NCI-H2107 treated with DMSO at 0.1 percent for 48 hours (cell line): ENCODE measurements at regions not wholly inside any gene's neighbourhood (a gene's known extent, or its start where the extent isn't known, plus 50 kb on each side); places are given as distances from the start of the nearest gene placed in this dataset.

Experiments used
- DNase-seq: peaks from one replicate; lab custom pipeline; 2025; ENCODE audit not compliant: unreplicated experiment; lab: John Stamatoyannopoulos, UW

DNA sequence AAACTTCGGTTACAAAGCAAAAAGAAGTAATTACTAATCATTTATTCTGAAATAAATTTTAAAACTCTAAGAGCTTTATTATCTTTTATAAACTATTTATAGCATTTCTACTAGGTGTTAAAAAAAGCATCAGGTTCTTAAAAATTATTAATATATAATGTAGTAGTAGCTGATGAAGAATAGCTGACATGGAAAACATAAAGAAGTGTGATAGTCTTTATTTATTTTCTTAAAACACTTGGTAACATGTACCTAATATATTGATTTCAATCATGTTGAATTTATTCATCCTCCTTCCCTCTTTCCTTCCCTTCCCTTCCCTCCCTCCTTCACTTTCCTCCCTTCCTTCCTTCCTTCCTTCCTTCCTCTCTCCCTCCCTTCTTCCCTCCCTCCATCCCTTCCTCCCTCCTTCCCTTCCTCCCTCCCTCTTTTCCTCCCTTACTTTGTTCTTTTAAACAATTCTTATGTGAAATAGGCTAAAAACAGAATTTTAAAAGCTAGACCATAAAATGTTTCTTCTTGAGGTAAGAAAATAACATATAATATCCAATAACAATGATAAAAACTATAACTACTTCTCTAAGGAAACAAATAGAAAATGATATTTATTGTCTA is 913.9 kb upstream of the MAP3K7 start:
- no peak for DNase-seq

DNA sequence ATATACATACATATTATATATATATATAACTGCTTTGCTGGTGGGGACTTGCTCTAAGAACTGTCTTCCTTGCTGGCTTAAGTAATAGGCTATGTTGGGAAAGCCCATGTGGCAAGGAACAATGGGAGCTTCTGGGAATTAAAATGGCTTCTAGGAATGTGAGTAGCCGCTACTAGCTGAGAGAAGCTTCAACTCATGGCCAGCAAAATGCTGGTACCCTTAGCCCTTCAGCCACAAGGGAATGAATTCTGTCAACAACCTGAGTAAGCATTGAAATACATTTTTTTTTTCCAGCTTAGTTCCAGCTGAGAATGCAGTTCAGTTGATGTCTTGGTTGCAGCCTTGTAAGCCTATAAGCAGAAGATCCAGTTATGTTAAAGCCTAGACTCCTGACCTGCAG is 911.7 kb upstream of the MAP3K7 start:
- DNase-seq, result no peak

DNA sequence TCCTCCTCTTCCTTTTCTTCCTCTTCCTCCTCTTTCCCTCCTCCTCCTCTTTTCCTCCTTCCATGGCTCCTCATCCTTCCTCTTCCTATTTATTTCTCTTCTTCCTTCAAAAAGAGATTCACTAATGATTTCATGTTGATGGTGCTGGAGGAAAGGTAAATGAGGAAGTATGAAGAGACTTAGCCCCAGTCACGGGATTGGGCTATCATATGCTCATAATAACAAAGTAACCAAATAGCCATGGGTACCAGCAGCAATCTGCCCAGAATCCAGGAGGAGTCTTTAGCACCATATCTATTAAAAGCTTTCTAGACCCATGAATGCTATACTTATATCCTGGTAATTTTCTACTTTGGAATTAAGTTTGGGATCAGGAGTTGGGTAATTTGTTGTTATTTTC is 910.9 kb upstream of the MAP3K7 start:
- no peak for DNase-seq

DNA sequence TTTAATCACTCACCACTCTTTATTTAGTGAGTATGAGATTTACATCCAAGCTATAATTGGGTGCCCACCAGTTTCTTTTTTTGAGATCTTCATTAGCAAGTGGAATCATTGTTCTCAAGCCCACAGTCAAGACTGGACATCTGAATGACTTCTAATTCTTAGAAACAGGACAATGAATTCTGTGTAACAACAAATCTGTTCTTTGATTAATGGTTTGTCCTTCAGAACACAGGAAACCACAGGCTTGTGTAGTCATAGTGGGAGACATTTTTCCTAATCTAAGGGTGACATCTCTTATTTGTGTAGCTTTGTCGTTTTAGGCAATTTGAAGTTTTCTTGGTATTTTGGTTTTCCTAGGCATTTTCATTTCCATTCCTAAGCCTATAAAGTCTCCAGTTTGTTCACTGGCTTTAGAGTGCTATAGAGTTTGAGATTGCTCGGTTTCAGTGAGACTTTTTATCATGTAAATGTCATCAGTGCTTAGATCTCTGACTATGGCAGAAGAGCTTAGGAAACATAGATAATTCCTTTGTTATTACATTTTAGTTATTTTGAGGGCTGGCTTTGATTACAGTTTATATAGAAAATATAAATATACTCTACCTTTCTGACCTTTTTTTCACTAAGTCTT is 903.9 kb upstream of the MAP3K7 start:
- no peak for DNase-seq

DNA sequence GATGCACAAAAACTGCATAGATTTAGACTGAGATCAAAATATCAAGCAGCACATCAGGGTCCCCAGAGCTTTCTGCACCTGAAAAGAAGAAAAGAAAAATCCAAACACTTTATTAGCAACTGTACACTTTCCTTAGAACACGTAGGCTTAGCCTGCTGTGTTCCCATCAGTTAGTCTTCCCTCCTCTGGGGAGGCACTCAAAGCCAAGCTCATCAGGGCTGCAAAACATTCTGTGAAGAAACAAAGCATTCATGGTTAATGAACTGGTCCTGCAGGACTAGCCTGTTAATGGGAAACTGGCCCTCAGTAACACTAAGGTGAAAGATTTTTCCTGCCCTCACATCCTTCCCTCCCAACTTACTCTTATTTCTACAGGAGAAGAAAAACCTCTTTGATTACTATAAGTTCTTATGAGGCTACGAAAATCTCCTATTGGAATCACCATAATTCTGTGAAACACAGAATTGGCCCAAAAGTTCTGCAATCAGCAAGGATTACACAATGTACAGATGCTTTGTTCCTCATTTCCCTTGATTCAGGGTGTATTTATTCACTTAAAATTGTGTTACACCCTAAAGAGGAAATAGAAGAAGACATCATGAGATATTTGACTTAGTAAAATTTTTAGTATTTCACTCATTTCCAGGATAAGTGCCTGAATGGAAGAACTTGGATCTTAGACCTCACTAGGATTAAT is 901.0 kb upstream of the MAP3K7 start:
- DNase-seq, result no peak

DNA sequence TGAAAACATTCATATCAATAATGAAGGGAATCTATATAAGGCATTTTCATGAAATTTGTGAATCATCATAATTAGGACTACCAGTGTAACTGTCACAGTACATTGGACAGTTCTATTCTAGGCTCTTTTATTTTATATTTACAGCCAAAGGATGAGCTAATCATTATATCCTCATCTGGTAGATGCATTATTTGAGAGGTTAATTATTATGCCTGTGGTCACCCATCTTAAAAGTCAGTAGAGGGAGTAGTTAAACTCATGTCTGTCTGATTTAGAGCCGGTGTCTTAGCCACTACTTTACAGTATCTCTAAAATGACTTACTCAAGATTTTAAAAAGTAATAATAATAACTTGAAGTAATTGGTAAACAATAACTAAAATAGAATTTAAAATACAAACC is 899.3 kb upstream of the MAP3K7 start:
- DNase-seq, result no peak

DNA sequence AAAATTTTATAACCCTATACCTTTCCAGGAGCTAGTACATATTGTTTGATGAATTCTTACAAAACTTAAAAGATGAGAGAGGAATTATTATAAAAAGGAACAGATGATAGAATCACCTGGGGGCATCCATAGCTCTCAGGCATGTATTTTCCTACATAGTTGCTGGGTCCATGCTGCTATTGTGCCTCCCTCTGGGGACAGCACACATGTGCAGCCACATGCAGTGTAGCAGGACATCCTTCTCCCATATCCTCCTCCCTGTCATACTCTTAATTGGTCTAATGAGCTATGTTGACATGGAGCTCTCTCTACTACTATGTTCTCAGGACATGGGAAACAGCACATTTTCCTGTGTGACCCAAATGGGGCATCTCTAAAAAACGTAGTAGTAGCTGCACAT is 898.2 kb upstream of the MAP3K7 start:
- no peak for DNase-seq

DNA sequence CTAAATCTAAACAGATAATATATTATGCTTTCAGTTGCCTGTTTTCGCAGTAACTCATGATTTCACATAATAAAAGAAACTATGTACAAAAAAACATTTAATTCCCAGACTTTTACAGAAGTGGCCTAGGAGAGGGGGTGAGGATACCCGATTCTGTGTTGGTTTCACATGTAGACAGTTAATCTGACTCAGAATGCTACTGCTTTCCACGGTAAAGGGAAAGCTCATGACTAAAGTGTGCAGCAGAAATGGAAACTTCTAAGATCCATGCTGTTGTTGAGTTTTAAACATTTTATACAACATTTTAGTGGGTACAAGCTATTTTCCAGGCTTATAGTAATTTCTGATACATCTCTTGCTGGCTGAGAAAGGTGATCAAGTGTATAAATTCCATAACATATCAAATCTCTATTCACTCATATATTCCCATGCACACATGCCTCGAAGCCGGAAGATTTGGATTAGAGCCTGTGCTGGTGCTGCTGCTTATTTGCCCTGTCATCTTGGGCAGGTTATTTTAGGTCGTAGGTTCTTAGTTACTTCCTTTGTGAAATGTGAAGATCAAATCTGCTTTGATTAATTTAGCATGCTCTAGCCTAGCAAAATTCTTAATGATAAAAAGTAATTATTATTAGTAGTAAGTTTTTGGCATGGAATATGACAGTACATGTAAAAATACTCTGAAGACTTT is 896.7 kb upstream of the MAP3K7 start:
- DNase-seq, result no peak

DNA sequence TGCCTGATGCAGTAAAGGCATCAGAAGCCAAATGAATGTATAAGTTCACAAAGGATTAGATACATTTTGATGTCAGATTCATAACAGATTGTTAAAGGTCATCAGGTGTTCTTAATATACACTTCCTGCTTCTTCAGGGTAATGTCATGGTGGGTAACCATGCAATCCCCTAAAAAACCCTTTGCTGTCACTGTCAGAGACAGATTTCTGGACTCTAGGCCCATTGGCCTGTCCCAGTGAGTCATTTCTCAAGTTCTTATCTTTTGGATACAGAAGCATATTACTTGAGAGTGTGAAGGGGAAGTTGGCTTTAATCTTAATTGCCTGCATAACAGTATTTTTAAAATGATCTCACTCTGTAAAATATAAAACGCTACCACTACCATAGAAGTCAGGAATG is 895.6 kb upstream of the MAP3K7 start:
- DNase-seq, result no peak

DNA sequence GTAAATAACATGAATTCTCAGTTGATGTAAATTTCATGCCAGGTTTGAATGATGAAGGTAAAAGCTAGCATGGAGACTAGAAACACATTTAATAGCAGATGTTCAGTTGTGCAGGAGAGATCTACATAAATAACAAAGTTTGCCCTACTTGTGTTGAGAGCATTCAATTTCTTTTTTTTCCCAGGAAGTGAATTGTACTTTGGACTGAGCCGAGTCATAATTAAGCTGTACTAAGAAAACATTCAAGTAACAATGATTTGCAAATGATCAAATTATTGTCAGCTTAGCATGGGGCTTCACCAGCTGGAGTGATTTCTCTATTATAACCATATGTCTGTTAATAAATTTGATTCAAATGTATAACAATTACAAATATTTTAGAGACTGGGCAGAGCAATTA is 893.5 kb upstream of the MAP3K7 start:
- no peak for DNase-seq

DNA sequence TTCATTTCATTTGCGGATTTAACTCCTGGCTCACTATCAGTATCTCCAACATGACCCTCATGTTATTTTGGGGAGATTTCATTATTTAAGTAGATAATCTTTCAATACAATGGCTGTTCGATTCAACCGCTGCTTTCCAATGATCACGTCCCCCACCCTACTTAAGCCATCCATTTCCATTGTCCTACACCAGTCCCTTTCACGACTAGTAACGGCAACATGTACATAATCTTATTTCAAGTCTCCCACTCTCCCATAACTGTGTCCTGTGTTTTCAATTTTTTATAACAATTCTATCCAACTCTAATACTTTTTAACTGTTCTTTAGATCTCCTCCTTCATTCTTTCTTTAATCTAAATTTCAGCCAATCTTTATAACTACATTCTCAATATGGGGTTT is 890.8 kb upstream of the MAP3K7 start:
- no peak for DNase-seq

DNA sequence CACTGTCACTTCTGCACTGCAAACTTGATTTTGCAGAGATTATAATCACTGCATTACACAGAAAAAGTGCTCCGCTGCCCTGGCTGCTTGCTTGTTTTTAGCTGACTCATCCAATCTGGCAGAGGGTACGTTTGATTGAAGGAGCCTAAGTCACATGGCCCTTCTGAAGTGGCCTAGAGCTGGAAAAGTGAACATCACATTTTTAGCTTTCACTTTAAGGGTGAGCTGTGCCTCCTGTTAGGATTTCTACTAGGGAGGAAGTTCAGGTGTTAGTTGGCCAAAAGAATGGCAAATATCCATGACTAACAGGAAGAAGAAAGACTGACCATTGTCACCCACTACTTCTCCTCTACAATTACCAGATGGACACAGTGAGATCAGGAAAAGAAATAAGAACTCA is 889.1 kb upstream of the MAP3K7 start:
- DNase-seq, result peak; percentile 3

DNA sequence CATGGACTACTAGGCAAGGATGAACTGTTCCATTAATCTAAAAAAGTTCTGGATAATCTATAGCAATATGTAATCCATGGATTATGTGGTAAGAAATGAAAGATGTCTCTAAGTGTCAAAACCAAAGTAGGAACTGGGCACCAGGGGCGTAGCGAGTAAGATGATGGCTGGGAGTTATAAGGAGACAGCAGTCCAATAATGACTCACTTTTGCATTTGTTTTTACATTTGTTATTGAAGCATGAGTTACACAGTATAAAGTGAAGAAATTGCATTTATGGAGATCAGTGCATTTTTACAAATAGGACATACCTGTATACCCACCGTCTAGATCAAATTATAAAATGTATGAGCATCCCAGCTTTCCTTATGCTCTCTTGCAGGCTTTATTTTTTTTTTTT is 878.5 kb upstream of the MAP3K7 start:
- DNase-seq, result no peak

DNA sequence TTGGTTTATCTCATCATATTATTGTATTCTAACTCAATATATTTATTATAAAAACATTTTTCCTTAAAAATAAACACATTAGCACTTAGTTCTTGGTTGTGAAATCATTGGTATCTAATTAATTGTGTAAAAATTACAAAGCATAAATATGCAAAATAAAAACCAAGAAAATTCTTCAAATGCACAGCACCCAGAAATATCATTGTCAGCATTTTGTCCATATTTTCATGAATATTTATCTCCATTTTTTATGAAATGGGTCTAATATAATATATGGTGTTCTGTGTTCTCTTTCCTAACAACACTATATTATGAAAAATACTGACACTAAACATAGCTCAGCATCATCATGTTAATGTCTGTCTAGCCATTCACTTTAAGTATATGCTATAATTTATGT is 877.8 kb upstream of the MAP3K7 start:
- DNase-seq, result no peak

DNA sequence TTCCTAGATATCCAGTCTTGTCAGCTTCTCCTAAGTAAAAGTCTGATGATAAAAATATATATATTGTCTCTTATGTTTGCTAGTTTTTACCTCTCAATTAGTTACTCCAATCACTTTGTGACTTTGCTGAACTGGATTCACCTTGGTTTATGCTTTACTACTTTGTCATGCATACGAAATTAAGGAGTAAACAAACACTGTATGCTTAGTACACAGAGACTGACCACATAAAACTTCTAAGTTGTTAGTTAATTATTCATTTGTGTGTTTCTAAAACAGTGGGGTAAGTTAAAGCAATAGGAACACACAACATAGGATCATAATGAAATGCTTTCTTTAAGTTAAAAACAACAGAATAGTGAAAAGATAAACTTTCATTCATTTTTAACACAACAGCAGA is 877.3 kb upstream of the MAP3K7 start:
- DNase-seq, result no peak

DNA sequence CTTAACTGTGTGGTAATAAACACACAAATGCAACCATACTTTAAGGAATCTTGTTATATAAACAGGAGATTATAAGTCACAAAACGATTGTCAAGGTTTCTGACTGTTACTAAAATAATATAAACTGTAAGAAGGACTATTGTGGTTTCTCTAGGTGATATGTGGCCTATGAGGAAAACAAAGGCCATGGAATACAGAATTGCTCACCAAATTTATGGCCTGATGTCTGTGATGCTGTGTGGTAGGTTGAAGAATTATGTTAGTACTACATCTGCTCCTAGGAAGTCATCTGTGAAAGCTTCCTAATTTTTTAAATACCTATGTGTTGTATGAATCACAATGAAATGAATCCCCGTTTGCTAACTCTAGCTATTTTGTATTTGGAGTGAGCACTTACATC is 875.4 kb upstream of the MAP3K7 start:
- DNase-seq, result no peak

DNA sequence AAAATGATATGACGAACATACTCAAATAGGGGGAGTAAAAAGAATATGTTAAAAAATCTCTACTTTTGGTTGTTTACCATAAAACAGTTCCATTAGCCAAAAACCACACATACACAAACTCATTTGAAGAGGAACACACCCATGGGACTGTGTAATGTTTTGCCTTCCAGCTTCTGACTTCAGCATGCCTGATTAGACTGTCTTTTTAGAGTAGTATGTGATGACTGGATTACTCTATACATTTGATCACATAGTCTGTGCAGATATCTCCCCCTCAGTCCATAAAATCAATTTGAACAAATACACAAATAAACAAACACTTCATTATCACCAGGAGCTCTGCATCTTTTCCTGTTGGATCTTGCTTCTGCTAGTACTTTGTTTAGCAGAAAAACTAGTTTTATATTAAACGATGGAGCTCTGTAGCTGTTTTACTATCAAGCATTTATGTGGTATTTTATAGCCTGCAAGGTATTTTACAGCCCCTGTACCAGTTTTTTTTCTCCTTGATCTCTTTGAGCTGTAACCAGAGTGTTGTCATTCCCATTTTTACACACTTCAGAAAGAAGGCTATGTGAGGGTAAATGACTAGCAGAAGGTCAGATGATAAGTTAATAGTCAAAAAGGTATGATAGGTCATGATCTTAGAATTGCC is 866.5 kb upstream of the MAP3K7 start:
- DNase-seq, result no peak

DNA sequence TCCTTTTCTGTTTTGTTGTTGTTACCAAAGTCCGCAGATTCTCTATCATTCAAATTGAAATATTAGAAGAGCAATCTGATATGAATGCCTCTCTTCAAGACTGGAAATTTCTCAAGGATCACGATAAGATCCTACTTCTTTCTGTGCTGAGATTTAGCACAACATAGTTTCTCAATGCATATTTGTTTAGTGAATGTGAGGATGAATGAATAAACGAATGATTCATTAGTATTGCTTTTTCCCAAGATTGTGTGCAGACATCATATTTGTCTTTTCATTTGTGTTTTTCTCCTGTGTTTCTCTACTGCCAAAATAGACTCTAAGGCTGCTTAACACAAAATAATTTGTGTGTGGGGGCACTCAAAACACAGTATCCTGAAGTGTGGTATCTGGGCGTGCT is 862.7 kb upstream of the MAP3K7 start:
- DNase-seq, result no peak

DNA sequence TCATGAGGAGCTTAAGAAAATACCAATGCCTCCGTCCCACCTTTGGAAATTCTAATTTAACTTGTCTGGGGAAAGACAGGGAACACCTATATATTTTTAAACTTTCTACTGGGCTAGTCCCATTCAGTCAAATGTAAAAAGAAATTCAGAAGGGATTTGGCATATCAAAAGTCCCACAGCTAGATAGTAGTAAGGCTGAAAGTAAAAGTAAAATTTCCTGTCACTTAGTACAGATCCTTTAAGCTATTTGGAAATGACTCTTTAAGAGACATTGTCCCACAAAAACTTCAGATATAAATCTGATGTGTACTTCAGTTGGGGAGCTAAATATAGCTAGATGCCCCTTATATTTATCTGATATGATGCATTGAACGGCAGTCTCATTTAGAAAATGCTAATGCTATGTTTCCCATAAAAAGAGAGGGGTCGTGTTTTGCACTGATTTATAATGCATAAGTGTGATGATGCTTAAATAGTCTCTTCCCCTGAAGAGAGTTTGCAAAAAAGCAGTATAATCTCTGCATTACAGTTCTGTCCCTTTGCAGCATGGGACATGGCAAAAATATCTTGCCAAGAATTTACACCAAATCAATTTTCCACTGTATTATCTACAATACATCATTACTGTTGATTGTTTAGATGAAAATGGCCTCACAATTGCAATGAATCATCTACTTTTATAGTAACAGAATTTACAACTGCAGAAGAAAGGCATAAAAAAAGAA is 860.8 kb upstream of the MAP3K7 start:
- DNase-seq, result no peak

DNA sequence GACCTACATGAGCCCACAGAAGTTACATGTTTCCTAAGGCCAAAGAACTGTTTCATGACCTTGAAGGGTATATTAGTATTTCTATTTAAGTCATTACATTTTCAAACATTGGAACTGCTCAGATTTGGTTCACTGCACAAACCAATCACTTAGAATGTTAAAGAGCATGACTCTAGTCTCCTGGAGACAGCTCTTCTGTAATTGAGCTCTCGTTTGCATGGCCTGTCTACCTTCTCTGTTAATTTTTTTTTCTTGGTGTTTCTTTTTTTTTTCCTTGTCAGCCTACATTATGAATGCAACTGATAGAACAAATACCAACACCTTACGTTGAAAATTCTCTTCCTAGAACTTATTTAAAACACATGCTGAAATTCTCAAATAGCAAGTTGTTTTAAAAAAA is 860.2 kb upstream of the MAP3K7 start:
- DNase-seq, result no peak

DNA sequence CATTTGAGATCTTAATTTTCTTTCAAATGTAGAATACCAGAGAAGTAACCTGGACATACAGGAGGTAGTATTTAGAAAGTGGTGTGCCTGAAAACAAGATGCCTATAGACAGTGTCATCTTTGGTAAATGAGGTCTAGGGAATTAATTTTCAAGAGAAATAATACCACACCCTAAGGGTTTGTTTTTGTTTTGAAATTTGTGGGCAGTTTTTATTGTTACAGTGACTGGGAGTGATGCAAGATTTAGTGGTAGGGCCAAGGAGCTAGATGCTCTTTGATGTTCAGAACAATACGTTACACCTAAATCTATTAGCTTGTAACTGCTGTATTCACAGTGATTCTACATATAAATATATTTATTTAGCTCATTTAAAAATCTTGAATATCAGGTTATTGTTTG is 856.5 kb upstream of the MAP3K7 start:
- DNase-seq, result no peak
